ENCODE measurements at regions not wholly inside any gene's neighbourhood (a gene's known extent, or its start where the extent isn't known, plus 50 kb on each side); places are given as distances from the start of the nearest gene placed in this dataset.

DNA sequence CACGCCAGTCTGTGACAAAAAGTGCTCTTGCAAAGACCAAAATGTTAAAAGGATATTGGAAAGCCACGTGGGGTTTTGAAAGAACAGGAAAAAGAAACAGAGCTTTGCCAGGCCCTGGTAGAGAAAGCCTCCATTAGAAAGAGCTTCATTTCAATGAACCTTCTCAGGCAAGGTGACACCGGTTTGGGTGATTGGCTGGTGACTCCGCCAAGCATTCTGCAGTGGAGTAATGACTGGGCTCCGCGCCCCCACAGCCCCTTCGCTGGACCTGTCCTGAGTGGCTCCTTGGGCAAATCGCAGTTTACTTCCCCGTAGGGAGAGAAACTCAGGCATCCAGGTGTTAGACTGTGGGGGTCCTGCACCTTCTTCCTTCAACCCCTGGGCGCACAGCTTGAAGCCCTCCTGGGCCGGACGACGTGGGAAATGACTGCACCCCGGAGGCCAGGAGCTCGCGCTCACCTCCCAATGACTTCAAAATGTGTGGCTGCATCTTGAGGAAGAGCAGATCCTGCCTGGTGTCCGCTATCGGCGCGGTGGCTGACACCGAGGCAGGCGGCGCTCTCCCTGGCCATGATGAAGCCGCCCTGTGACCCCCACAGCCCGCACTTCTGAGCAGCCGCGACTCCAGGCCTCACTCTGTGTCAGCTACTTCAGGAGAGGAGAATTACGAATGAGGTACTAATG, 444.6 kb upstream of the SGCG start:
- 45 to 47% methylated on average over 28 of the region's 28 CpGs for WGBS, 2 donors
- no peaks in the 10 kb centered on the region for H3K27me3 ChIP-seq
- peak in 2 of 4 donors; percentile 9 to 40 for ATAC-seq
- H3K27ac ChIP-seq, result peak overlapping the region in 1 of 4 donors; percentile 27
- H3K9me3 ChIP-seq, result no peaks in the 10 kb centered on the region
- no peak for FAIRE-seq
- no peak for DNase-seq
- no peaks in the 10 kb centered on the region for H3K4me1 ChIP-seq
- intact Hi-C loops (cut with DNase I), result no loop called here
- TF ChIP-seq, protein P1, sequence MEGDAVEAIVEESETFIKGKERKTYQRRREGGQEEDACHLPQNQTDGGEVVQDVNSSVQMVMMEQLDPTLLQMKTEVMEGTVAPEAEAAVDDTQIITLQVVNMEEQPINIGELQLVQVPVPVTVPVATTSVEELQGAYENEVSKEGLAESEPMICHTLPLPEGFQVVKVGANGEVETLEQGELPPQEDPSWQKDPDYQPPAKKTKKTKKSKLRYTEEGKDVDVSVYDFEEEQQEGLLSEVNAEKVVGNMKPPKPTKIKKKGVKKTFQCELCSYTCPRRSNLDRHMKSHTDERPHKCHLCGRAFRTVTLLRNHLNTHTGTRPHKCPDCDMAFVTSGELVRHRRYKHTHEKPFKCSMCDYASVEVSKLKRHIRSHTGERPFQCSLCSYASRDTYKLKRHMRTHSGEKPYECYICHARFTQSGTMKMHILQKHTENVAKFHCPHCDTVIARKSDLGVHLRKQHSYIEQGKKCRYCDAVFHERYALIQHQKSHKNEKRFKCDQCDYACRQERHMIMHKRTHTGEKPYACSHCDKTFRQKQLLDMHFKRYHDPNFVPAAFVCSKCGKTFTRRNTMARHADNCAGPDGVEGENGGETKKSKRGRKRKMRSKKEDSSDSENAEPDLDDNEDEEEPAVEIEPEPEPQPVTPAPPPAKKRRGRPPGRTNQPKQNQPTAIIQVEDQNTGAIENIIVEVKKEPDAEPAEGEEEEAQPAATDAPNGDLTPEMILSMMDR (IDR thresholded peaks at IDR 0.05), result no peak
- H3K36me3 ChIP-seq, result no peaks in the 10 kb centered on the region
- no peak overlapping the region for H3K4me3 ChIP-seq

DNA sequence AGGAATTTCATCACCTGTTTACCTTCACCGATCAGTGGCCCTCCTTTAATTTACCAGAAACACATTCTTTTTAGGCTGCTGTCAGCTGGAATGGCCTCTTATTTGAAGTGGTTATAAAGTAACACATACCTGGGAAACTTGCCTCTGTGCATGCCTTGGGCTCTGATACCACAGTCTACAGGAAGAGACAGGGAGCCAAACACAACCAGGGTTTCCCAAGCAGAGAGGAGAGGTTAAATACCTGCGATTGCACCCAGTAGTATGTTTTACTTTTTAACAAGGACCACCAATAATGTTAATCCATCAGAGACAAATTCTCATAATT, 444.0 kb upstream of the SGCG start:
- no peaks in the 10 kb centered on the region for H3K27me3 ChIP-seq
- TF ChIP-seq, protein P1 (IDR thresholded peaks at IDR 0.05), result no peak
- no peaks in the 10 kb centered on the region for H3K4me1 ChIP-seq
- intact Hi-C loops (cut with DNase I), result no loop called here
- H3K36me3 ChIP-seq, result no peaks in the 10 kb centered on the region
- 12 to 13% methylated on average over 2 of the region's 2 CpGs for WGBS, 2 donors
- H3K4me3 ChIP-seq, result no peak overlapping the region
- H3K9me3 ChIP-seq, result no peaks in the 10 kb centered on the region
- H3K27ac ChIP-seq, result peak overlapping the region in 1 of 4 donors; percentile 27
- ATAC-seq, result peak in 2 of 4 donors; percentile 51 to 61
- no peak for DNase-seq
- no peak for FAIRE-seq

DNA sequence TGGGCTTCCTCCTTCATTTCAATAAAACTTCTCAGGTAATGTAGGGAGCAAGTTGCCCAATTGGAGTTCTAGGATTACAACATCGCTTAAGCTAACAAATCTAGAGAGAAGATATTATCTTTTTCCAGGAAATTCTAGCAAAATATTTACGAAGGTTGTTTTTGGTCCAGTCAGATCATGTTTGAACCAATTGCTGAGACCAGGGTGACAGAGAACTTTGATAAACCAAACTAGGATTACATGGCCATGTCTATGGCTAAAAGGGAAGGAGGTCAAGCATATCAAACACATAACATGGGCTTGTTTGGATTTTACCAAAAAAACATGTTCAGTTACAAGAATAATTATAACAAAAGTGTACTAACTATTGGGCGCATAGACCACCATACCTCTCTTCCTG, 442.4 kb upstream of the SGCG start:
- Histone ChIP-seq H3K4me3 (no peak overlapping the region), H3K36me3 (no peaks in the 10 kb centered on the region), H3K27ac (no peak overlapping the region), H3K4me1 (no peaks in the 10 kb centered on the region), H3K9me3 (no peaks in the 10 kb centered on the region), H3K27me3 (no peaks in the 10 kb centered on the region)
- ATAC-seq (no peak), FAIRE-seq (no peak), DNase-seq (no peak)
- 69 to 82% methylated on average over 3 of the region's 3 CpGs for WGBS, 2 donors
- intact Hi-C loops (cut with DNase I), result no loop called here
- TF ChIP-seq, protein P1 (IDR thresholded peaks at IDR 0.05), result no peak

DNA sequence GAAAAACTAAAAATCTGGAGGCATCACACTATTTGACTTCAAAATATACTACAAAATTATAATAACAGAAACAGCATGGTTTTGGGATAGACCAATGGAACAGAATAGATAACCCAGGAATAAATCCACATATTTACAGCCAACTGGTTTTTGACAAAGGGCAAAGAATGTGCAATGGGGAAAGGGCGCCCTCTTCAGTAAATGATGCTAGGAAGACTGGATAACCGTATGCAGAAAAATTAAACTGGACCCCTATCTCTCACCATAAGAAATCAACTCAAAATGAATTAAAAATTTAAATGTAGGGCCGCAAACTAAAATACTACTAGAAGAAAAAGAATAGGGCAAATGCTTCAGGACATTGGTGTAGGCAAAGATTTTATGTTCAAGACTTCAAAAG, 440.5 kb upstream of the SGCG start:
- ATAC-seq, result no peak
- intact Hi-C loops (cut with DNase I), result no loop called here
- Histone ChIP-seq H3K27me3 (no peaks in the 10 kb centered on the region), H3K4me3 (no peak overlapping the region), H3K4me1 (no peaks in the 10 kb centered on the region), H3K36me3 (no peaks in the 10 kb centered on the region), H3K9me3 (no peaks in the 10 kb centered on the region), H3K27ac (no peak overlapping the region)
- no peak for FAIRE-seq
- 59% methylated on average over 3 of the region's 3 CpGs for WGBS, 2 donors
- no peak for DNase-seq
- TF ChIP-seq, protein P1 (IDR thresholded peaks at IDR 0.05), result no peak

DNA sequence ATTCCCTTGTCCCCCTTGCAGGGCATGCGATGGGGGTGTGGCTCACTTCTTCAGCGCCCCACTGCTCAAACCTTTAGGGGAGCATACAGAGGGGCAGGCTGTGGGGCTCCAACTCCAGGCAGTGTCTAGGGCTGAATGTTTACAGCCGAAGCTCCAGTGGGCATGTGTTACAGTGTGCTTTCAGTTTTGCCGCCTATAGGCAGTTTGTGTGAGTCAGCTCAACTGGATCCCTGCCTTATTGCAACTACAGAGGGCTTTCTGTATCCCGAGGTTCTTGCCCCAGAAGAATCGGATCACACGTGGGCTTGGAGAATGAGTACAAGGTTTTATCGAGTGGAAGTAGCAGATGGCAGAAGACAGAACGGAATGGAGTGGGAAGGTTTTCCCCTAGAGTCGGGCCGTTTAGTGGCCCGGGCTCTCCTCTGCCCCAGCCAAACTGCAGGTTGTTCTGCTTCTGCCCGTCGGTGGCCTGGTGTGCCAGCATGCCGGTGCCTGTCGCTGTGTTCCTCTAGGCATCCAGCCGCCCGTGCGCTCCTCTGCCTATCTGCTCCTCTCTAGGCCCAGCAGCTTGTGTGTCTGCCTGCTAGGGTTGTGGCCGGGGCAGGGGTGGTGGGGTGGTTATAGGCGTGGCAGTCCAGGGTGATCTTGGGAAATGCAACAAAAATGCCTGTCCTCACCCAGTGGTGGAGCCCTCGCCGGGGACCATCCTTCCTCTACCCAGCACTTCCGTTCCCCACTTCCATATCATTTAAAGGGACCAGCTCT, 435.9 kb upstream of the SGCG start:
- DNase-seq (peak in 1 of 6 donors; percentile 52), ATAC-seq (no peak), FAIRE-seq (no peak)
- no peak overlapping the region for H3K4me3 ChIP-seq
- H3K27me3 ChIP-seq, result no peaks in the 10 kb centered on the region
- intact Hi-C loops (cut with DNase I), result no loop called here
- no peaks in the 10 kb centered on the region for H3K9me3 ChIP-seq
- WGBS, 2 donors, result 82 to 90% methylated on average over 24 of the region's 24 CpGs
- no peak overlapping the region for H3K27ac ChIP-seq
- no peaks in the 10 kb centered on the region for H3K4me1 ChIP-seq
- no peaks in the 10 kb centered on the region for H3K36me3 ChIP-seq
- TF ChIP-seq, protein P1 (IDR thresholded peaks at IDR 0.05), result no peak
